HL-60 (cell line): ENCODE measurements at regions not wholly inside any gene's neighbourhood (a gene's known extent, or its start where the extent isn't known, plus 50 kb on each side); places are given as distances from the start of the nearest gene placed in this dataset.

Source experiments
- DNase-seq, 2 experiments: peaks; one replicate each; pipeline ENCODE4 v3.0.0-alpha.2; 2010 to 2020; ENCODE audit warnings: low read depth in 1 of 2, low spot score in 1 of 2
- H3K27ac ChIP-seq: fragments of 250-450 bp; sonication (Bioruptor Pico); replicated peaks from 2 replicates; pipeline ENCODE4 v1.5.1; 2020; ENCODE audit warnings: mild to moderate bottlenecking, moderate library complexity
- H3K27me3 ChIP-seq: fragments of 250-450 bp; sonication (Bioruptor Pico); 2 replicates; pipeline ENCODE4 v1.5.1; 2021; ENCODE audit warnings: mild to moderate bottlenecking, moderate library complexity; ENCODE audit not compliant: insufficient read depth, poor library complexity, severe bottlenecking
- H3K4me3 ChIP-seq: replicated peaks from 2 replicates; pipeline ENCODE4 v1.5.1; 2011; ENCODE audit warnings: mild to moderate bottlenecking, control low read depth, low read length; ENCODE audit not compliant: insufficient read depth
- CTCF ChIP-seq: IDR thresholded peaks from one replicate; pipeline ENCODE4 v1.5.1; 2011; ENCODE audit warnings: low read length, control low read depth, inconsistent platforms; ENCODE audit not compliant: insufficient read depth
- GABPA ChIP-seq: IDR thresholded peaks from 2 replicates; pipeline ENCODE4 v1.6.1; 2012; ENCODE audit warnings: low read depth
- POLR2AphosphoS5 ChIP-seq: IDR thresholded peaks from 2 replicates; pipeline ENCODE4 v1.6.1; 2012; ENCODE audit warnings: low read depth
- REST ChIP-seq: IDR thresholded peaks from 2 replicates; pipeline ENCODE4 v1.6.1; 2012; ENCODE audit warnings: low read depth; ENCODE audit not compliant: insufficient replicate concordance
- SPI1 ChIP-seq: IDR thresholded peaks from 2 replicates; pipeline ENCODE4 v1.6.1; 2012; ENCODE audit warnings: low read depth, mild to moderate bottlenecking, borderline replicate concordance

GRCh38 chr18:42271647-42272414, 316.8 kb downstream of the PIK3C3 start:
- no peak overlapping the region for H3K4me3 ChIP-seq
- peaks cover 3% of the 10 kb centered on the region for H3K27me3 ChIP-seq
- H3K27ac ChIP-seq = no peak overlapping the region
- DNase-seq = no peak
- TF ChIP-seq POLR2AphosphoS5 (no peak), SPI1 (no peak), REST (no peak), CTCF (no peak), GABPA (no peak)

DNA sequence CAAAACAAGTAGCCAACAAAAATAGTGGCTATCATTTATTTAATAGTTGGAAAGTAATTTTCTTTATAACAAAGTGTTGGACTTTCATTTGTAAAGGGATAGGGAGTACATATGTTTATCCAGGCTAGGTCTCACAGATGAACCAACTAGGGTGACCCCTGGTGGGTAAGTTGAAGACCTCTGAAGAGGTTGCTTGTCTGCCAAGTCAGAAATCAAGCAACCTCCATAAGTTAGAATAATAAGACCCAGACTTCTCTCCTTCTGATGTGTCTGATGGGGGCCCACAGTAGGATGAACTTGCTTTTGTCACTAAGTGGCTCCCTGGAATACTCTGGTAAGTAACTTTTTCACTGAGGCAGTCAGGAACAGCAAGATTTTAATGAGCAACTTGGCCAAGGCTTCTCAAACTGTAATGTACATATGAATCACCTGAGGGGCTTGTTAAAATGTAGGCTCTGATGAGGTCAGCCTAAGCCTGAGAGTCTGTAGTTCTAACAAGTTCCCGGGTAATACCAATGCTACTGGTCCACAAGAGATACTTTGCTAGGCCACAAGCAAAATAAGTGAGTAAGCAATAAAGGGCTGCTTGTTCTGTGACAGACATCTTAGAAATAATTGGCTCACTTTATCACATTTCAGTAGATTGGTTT, 319.6 kb downstream of the PIK3C3 start:
- H3K4me3 ChIP-seq = no peak overlapping the region
- no peaks in the 10 kb centered on the region for H3K27me3 ChIP-seq
- DNase-seq = peak in 1 of 2 experiments; percentile 11
- no peak overlapping the region for H3K27ac ChIP-seq
- TF ChIP-seq REST (no peak), GABPA (no peak), CTCF (no peak), SPI1 (no peak), POLR2AphosphoS5 (no peak)

GRCh38 chr18:42275138-42275535, 320.1 kb downstream of the PIK3C3 start:
- no peak for TF ChIP-seq SPI1
- TF ChIP-seq REST = no peak
- TF ChIP-seq GABPA = no peak
- TF ChIP-seq CTCF = no peak
- no peak for TF ChIP-seq POLR2AphosphoS5
- Histone ChIP-seq H3K4me3 (no peak overlapping the region), H3K27ac (no peak overlapping the region), H3K27me3 (no peaks in the 10 kb centered on the region)
- no peak for DNase-seq
